Right lobe of liver (tissue), 4 donors: ENCODE measurements at regions not wholly inside any gene's neighbourhood (a gene's known extent, or its start where the extent isn't known, plus 50 kb on each side); places are given as distances from the start of the nearest gene placed in this dataset.

Experiments used
- CTCF ChIP-seq, 4 donors: fragments of 200-600 bp in 3 of 4; fragments of 450-650 bp in 1 of 4; IDR thresholded peaks; one replicate each; pipeline versions ENCODE4 v1.5.1 to v1.8.0; 2016 to 2022; ENCODE audit warnings: antibody characterized with exemption in 4 of 4, mild to moderate bottlenecking in 2 of 4
- POLR2A ChIP-seq: fragments of 450-650 bp; IDR thresholded peaks from one replicate; pipeline ENCODE4 v1.6.1; 2017; ENCODE audit warnings: antibody characterized with exemption, mild to moderate bottlenecking
- donor health status: DM: no; HTN: no; CAD: no.
- donor health status: DM: no; HTN: no; CAD: no.
- donor health status: DM: no; HTN: yes; CAD: no.

- no peak for TF ChIP-seq CTCF (IDR thresholded peaks at IDR 0.05)
- TF ChIP-seq POLR2A: no peak
Measured at GRCh38 chr2:59706729-59707128, 846.7 kb downstream of the BCL11A start.
